ENCODE measurements at regions not wholly inside any gene's neighbourhood (a gene's known extent, or its start where the extent isn't known, plus 50 kb on each side); places are given as distances from the start of the nearest gene placed in this dataset.

GRCh38 chr16:86794216-86794864, 216.0 kb downstream of the FOXL1 start:
- FAIRE-seq (no peak), DNase-seq (ENCODE audit: insufficient read length, low spot score) (no peak)
- TF ChIP-seq CTCF (IDR thresholded peaks at IDR 0.05; ENCODE audit: insufficient read depth, missing control alignments) = no peak

- DNase-seq (ENCODE audit: insufficient read length, low spot score) (no peak), FAIRE-seq (no peak)
- no peak for TF ChIP-seq CTCF (IDR thresholded peaks at IDR 0.05; ENCODE audit: insufficient read depth, missing control alignments)
Measured at GRCh38 chr16:86797700-86798099, 219.4 kb downstream of the FOXL1 start.

GRCh38 chr16:86798247-86799041, 220.1 kb downstream of the FOXL1 start:
- DNase-seq (ENCODE audit: insufficient read length, low spot score) (no peak), FAIRE-seq (no peak)
- no peak for TF ChIP-seq CTCF (IDR thresholded peaks at IDR 0.05; ENCODE audit: insufficient read depth, missing control alignments)

DNA sequence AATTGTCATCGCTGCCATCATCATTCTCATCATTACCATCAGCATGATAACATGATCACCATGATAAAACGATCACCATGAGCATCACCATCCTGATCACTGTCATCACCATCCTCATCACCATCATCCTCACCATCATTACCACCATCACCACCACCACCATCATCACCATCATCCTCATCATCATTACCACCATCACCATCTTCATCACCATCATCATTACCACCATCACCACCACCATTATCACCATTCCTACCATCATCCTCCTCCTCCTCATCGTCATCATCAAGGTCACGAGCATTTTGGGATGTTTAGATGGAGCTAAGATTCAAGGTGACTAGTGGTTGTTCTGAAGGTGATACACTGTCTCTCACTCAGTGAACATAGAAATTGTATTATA, 221.0 kb downstream of the FOXL1 start:
- no peak for FAIRE-seq

GRCh38 chr16:86800894-86801293, 222.5 kb downstream of the FOXL1 start:
- DNase-seq (ENCODE audit: insufficient read length, low spot score) (no peak), FAIRE-seq (no peak)
- no peak for TF ChIP-seq CTCF (IDR thresholded peaks at IDR 0.05; ENCODE audit: insufficient read depth, missing control alignments)

More for the DNA sequence above, 221.0 kb downstream of the FOXL1 start:
- TF ChIP-seq CTCF (IDR thresholded peaks at IDR 0.05; ENCODE audit: insufficient read depth, missing control alignments) = no peak
- DNase-seq (ENCODE audit: insufficient read length, low spot score) = no peak

DNA sequence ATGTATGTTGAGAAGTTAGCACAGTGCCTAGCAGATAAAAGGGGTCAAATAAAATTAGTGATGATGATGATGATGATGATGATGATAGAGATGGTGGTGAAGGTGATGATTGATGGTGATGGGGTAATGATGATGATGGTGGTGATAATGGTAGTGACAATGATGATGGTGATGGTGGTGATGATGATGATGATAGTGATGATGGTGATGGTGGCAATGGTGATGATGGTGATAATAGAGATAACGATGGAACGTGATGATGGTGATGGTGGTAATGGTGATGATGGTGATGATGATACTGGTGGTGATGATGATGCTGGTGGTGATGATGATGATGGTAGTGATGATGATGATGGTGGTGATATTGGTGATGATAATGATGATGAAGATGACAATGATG, 223.7 kb downstream of the FOXL1 start:
- DNase-seq (ENCODE audit: insufficient read length, low spot score) (no peak), FAIRE-seq (no peak)
- no peak for TF ChIP-seq CTCF (IDR thresholded peaks at IDR 0.05; ENCODE audit: insufficient read depth, missing control alignments)

- no peak for TF ChIP-seq CTCF (IDR thresholded peaks at IDR 0.05; ENCODE audit: insufficient read depth, missing control alignments)
- FAIRE-seq (no peak), DNase-seq (ENCODE audit: insufficient read length, low spot score) (no peak)
Measured at GRCh38 chr16:86805188-86805587, 226.8 kb downstream of the FOXL1 start.

Data from D721Med (cell line).